Liver (tissue), 8 donors: ENCODE measurements at regions not wholly inside any gene's neighbourhood (a gene's known extent, or its start where the extent isn't known, plus 50 kb on each side); places are given as distances from the start of the nearest gene placed in this dataset.

ENCODE experiments used
- DNase-seq: peaks from one replicate; pipeline ENCODE4 v3.0.0-alpha.2; 2017; ENCODE audit warnings: low spot score
- H3K27ac ChIP-seq, 2 donors: one replicate each; pipeline ENCODE4 v1.7.0; 2013; ENCODE audit warnings: inconsistent platforms in 2 of 2, low read length in 2 of 2, control low read depth in 1 of 2, low read depth in 1 of 2, mild to moderate bottlenecking in 1 of 2
- H3K27me3 ChIP-seq, 4 donors: one replicate each; pipeline versions ENCODE4 v1.6.1 to v1.7.0; 2013; ENCODE audit warnings: low read length in 3 of 4, inconsistent platforms in 1 of 4, mild to moderate bottlenecking in 1 of 4, moderate library complexity in 1 of 4; ENCODE audit not compliant: control insufficient read depth in 4 of 4, insufficient read depth in 4 of 4
- H3K36me3 ChIP-seq, 4 donors: one replicate each; pipeline versions ENCODE4 v1.6.1 to v1.7.0; 2013; ENCODE audit warnings: low read length in 3 of 4, mild to moderate bottlenecking in 3 of 4, low read depth in 1 of 4, moderate library complexity in 1 of 4; ENCODE audit not compliant: control insufficient read depth in 4 of 4, insufficient read depth in 3 of 4
- H3K4me1 ChIP-seq, 4 donors: one replicate each; pipeline versions ENCODE4 v1.6.1 to v1.7.0; 2013; ENCODE audit warnings: low read length in 3 of 4, mild to moderate bottlenecking in 3 of 4, moderate library complexity in 1 of 4; ENCODE audit not compliant: control insufficient read depth in 4 of 4, insufficient read depth in 4 of 4
- H3K4me3 ChIP-seq, 3 donors: one replicate each; pipeline versions ENCODE4 v1.6.1 to v1.7.0; 2013; ENCODE audit warnings: low read length in 3 of 3, control low read depth in 1 of 3, low read depth in 1 of 3, mild to moderate bottlenecking in 1 of 3
- H3K9ac ChIP-seq, 2 donors: one replicate each; pipeline ENCODE4 v1.7.0; 2013; ENCODE audit warnings: low read length in 2 of 2, mild to moderate bottlenecking in 2 of 2, moderate library complexity in 2 of 2, control low read depth in 1 of 2, low read depth in 1 of 2
- H3K9me3 ChIP-seq, 4 donors: one replicate each; pipeline versions ENCODE4 v1.6.1 to v1.7.0; 2013; ENCODE audit warnings: low read length in 3 of 4; ENCODE audit not compliant: control insufficient read depth in 4 of 4
- ATF3 ChIP-seq: IDR thresholded peaks from 2 replicates; pipeline ENCODE4 v1.6.1; 2016; ENCODE audit warnings: antibody characterized with exemption
- CTCF ChIP-seq: fragments of 150-350 bp; IDR thresholded peaks from 2 replicates; pipeline ENCODE4 v1.5.1; 2017; ENCODE audit warnings: improper control_type of control experiment, low read depth, low read length; ENCODE audit not compliant: missing input control
- EGR1 ChIP-seq, 2 donors: IDR thresholded peaks; 2 replicates each; pipeline ENCODE4 v1.6.1; 2016 to 2018; ENCODE audit warnings: antibody characterized with exemption in 2 of 2, low read depth in 2 of 2
- FOXA1 ChIP-seq: IDR thresholded peaks from 2 replicates; pipeline ENCODE4 v1.6.1; 2016; ENCODE audit warnings: antibody characterized with exemption
- FOXA2 ChIP-seq: IDR thresholded peaks from 2 replicates; pipeline ENCODE4 v1.6.1; 2016; ENCODE audit warnings: antibody characterized with exemption
- HNF4G ChIP-seq: IDR thresholded peaks from 2 replicates; pipeline ENCODE4 v1.6.1; 2016; ENCODE audit warnings: antibody characterized with exemption
- JUND ChIP-seq, 2 donors: IDR thresholded peaks; 2 replicates each; pipeline ENCODE4 v1.6.1; 2016; ENCODE audit warnings: antibody characterized with exemption in 2 of 2
- MAX ChIP-seq: IDR thresholded peaks from 2 replicates; pipeline ENCODE4 v1.6.1; 2016; ENCODE audit warnings: antibody characterized with exemption
- NR2F2 ChIP-seq: IDR thresholded peaks from 2 replicates; pipeline ENCODE4 v1.6.1; 2016; ENCODE audit warnings: antibody characterized with exemption
- REST ChIP-seq: IDR thresholded peaks from 2 replicates; pipeline ENCODE4 v1.6.1; 2016; ENCODE audit warnings: antibody characterized with exemption, mild to moderate bottlenecking
- RXRA ChIP-seq, 2 donors: IDR thresholded peaks; 2 replicates each; pipeline ENCODE4 v1.6.1; 2017 to 2018; ENCODE audit warnings: antibody characterized with exemption in 2 of 2, mild to moderate bottlenecking in 1 of 2
- SP1 ChIP-seq: IDR thresholded peaks from 2 replicates; pipeline ENCODE4 v1.6.1; 2018; ENCODE audit warnings: antibody characterized with exemption, mild to moderate bottlenecking
- TAF1 ChIP-seq: conservative IDR thresholded peaks from 2 replicates; pipeline ENCODE4 v1.6.1; 2016; ENCODE audit warnings: antibody characterized with exemption, mild to moderate bottlenecking
- YY1 ChIP-seq: IDR thresholded peaks from 2 replicates; pipeline ENCODE4 v1.6.1; 2016; ENCODE audit warnings: antibody characterized with exemption, mild to moderate bottlenecking
- WGBS: extraction: QIAGEN DNeasy Blood & Tissue Kit; methylation state at CpG from one replicate; pipeline ENCODE4 v1.1.7; 2013; 5-methylcytosine and 5-hydroxymethylcytosine counted together
- donor health status: healthy.
- donor health status: healthy.
- donor health status: healthy.
- donor health status: healthy.
- donor health status: healthy.

DNA sequence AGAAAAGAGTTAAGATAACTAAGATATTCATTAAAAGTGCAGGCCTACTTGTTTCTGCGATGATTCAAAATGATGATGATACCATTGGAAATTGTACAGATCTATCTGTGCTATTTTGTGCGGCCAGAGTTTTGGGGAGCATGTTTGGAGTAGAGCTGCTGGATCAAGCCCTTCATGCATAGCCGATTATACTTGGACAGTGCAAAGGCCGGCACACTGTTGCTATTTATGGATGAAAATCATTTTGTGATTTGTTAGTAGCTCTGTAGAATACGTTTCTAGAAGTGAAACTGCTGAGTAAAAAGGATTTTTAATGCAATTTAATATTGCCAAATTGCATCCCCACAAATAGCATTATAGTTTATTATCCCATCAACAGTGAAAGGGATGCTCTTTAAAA is 82.1 kb upstream of the NMUR2 start:
- DNase-seq: no peak
- no peak for TF ChIP-seq JUND (IDR thresholded peaks at IDR 0.05)
- TF ChIP-seq RXRA (IDR thresholded peaks at IDR 0.05): no peak
- no peak for TF ChIP-seq REST
- no peak for TF ChIP-seq CTCF
- no peak for TF ChIP-seq YY1
- no peak for TF ChIP-seq FOXA2
- TF ChIP-seq SP1: no peak

DNA sequence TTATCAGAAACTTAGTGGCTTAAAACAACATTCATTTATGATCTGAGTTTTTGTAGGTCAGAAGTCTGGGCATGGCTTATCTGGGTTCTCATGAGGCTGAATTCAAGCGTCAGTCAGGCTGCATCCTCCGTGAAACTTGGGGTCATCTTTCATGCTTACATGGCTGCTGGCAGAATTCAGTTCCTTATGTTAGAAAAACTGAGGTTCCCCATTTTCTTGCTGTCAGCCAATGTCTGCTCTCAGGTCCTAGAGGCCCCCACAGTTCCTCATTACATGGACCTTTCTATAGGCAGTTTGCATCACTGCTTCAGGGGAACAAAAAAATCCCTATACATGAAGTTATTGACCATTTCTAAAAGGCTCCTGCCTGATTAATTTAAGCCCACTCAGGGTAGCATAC is 83.8 kb upstream of the NMUR2 start:
- no peaks in the 10 kb centered on the region for H3K9me3 ChIP-seq
- H3K4me1 ChIP-seq: no peaks in the 10 kb centered on the region
- no peak overlapping the region for H3K4me3 ChIP-seq
- H3K36me3 ChIP-seq: no peaks in the 10 kb centered on the region
- H3K9ac ChIP-seq: no peak overlapping the region
- WGBS: 64% methylated on average over 2 of the region's 2 CpGs
- H3K27ac ChIP-seq: no peak overlapping the region
- no peaks in the 10 kb centered on the region for H3K27me3 ChIP-seq
- DNase-seq: no peak
- TF ChIP-seq TAF1 (no peak), JUND (IDR thresholded peaks at IDR 0.05) (no peak), ATF3 (no peak), MAX (no peak), HNF4G (no peak), EGR1 (IDR thresholded peaks at IDR 0.05; ENCODE audit: low read depth in 2 of 2) (no peak), REST (no peak), FOXA1 (no peak), CTCF (no peak), RXRA (IDR thresholded peaks at IDR 0.05) (no peak), NR2F2 (no peak)

More for the DNA sequence above, 82.1 kb upstream of the NMUR2 start:
- Histone ChIP-seq H3K9ac (no peak overlapping the region), H3K36me3 (no peaks in the 10 kb centered on the region), H3K27me3 (no peaks in the 10 kb centered on the region), H3K4me3 (no peak overlapping the region), H3K27ac (no peak overlapping the region), H3K4me1 (no peaks in the 10 kb centered on the region), H3K9me3 (no peaks in the 10 kb centered on the region)
- 70% methylated on average over 5 of the region's 5 CpGs for WGBS
